Myocyte (in vitro differentiated cells): ENCODE measurements at regions not wholly inside any gene's neighbourhood (a gene's known extent, or its start where the extent isn't known, plus 50 kb on each side); places are given as distances from the start of the nearest gene placed in this dataset.

Experiments used
- DNase-seq: peaks from one replicate; pipeline ENCODE4 v3.0.0-alpha.2; 2012; ENCODE audit warnings: low read depth

GRCh38 chr3:184659797-184660301 lies 52.0 kb downstream of the MAGEF1 start:
- DNase-seq = peak; percentile 100

DNA sequence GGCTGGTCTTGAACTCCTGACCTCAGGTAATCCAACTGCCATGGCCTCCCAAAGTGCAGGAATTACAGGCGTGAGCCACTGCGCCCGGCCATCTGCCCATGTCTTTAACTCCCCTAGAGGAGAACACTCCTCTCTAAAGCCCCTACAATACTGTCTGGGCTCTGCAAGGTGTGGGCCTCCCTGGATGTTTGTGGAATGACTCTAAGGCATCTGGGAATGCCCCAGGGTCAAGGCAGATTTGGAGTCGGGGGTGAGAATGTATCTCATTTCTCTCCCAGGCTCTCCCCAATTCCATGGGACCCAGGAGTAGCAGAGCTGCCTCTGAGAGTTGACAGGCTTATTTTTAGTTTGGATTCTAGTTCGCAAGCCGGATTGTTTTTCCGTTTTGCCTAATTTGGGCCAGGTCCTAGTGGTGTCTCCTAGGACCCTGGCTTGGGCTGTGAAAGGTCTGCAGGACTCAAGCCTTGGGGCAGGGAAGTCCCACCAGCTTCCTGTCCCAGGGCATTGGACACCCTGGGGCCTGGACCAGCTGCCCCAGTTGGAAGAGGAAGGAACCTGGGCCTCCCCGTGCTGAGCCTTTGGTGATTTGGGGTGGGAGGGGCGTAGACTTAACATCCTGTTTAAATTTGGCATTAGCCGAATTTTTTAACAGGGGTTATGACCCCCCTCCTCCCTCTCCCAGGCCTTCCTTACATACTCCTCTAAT lies 53.5 kb downstream of the MAGEF1 start:
- DNase-seq = peak; percentile 78

DNA sequence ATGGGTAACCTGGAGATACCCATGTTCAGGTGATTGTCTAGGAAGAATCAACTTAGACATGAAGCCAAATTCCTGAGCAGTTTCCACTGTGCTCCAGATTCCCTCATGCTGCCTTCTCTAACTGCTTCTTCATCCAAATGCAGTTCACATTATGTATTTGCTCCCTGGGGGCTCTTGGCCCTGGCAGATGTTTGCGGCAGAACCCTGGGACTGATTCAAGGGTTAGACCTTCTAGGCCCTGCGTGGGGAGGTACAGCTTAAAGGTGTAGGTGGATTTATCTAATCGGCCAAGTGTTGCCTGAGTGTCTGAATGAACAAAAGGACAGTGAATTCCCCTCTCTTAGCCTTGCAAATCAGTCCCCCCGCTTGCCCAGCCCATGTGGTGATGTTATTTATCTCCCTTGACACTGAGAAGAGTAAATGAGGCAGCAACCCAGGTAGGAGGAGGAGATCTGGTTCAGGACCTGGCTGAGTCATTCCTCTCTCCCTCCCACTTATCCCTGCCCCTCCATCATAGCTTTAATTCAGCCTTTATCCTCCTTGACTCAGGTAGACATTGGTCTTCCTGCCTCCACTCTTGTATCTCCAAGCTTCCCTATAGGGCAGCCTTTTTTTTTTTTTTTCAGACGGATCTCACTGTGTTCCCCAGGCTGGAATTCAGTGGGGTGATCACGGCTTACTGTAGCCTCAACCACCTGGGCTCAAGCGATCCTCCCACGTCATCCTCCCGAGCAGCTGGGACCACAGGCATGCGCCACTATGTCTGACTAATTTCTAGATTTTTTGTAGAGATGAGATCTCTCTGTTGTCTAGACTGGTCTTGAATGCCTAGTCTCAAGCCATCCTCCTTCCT lies 54.8 kb downstream of the MAGEF1 start:
- peak; percentile 96 for DNase-seq

GRCh38 chr3:184656458-184656828 lies 55.4 kb downstream of the MAGEF1 start:
- DNase-seq = peak; percentile 54

DNA sequence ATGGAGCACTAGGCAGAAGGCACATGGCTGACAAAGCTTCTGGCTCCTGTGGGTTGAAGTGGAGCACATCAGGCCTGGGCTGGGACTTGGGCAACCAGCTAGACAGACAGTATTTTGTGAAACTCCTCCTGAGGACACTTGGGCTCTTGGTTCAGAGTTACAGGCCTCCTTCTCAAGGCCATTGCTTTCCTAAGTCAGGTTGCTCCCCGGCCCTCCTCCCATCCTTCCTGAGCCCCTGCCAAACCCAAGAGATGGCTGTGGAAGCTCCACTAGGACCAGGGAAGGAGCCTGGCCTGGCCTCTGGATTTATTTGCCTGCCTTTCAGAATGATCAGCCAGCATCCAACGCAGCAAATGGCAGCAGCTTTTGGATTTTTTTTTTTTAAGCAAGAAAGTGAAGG lies 56.3 kb downstream of the MAGEF1 start:
- no peak for DNase-seq

GRCh38 chr3:184654375-184654774 lies 57.5 kb downstream of the MAGEF1 start:
- DNase-seq = no peak

GRCh38 chr3:184652465-184652864 lies 59.4 kb downstream of the MAGEF1 start:
- DNase-seq = no peak

GRCh38 chr3:184651904-184652303 lies 60.0 kb downstream of the MAGEF1 start:
- DNase-seq = peak; percentile 41

- no peak for DNase-seq
These were observed 63.2 kb downstream of the MAGEF1 start for GRCh38 chr3:184648636-184649035.

GRCh38 chr3:184647405-184647936 lies 64.4 kb downstream of the MAGEF1 start:
- DNase-seq = no peak

DNA sequence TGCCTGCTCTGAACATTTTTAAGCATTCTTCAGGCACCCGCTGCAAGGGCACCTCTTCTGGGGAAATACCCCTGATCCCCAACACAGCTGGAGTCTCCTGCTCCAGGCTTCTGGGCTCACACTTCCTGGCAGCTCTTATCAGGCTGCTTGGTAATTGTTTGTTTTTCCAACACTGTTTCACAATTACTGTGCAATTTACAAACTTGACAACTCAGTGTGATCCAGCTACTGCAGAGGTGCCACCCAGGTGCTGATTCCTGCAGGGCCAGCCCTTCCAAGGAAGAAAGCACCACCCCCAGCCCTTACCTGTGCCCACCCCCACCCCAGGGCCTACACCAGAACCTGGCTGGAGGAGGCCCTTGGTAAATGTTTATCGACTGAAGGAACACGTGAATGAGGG lies 66.5 kb downstream of the MAGEF1 start:
- no peak for DNase-seq

- DNase-seq = no peak
These were observed 68.4 kb downstream of the MAGEF1 start for GRCh38 chr3:184643442-184643841.

DNA sequence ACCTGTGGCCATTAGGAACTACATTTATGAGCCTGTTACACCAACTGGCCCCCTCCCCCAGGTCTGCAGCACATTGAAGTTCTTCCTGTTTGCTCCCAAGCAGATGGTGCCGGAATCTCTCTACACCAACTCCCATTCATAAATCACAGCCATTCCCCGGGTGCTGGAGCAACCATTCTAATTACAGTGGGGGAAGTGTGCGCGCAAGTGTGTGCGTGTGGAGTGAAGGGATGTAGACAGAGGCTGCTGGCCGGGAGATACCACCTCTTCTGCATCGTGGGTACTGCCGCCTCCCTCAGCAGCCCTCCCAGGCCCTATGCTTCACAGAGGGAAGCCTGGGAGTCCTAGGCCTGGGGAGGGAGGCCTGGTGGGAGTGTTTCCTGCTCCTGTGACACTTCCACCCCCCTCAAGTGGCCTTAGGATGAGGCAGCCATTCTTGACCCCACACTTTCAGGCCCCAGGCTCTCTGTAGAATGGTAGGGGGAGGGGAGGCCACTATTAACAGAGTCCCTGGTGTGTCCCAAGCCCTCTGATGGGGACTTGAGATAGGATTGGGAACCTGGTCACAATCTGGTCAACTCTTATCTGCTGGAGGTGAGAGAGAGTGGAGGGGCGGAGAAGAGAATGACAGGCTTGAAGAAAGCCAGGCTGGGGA lies 69.1 kb downstream of the MAGEF1 start:
- DNase-seq = no peak

GRCh38 chr3:184641430-184641829 lies 70.4 kb downstream of the MAGEF1 start:
- DNase-seq = no peak

- DNase-seq = no peak
These were observed 72.5 kb downstream of the MAGEF1 start for GRCh38 chr3:184639351-184639750.

DNA sequence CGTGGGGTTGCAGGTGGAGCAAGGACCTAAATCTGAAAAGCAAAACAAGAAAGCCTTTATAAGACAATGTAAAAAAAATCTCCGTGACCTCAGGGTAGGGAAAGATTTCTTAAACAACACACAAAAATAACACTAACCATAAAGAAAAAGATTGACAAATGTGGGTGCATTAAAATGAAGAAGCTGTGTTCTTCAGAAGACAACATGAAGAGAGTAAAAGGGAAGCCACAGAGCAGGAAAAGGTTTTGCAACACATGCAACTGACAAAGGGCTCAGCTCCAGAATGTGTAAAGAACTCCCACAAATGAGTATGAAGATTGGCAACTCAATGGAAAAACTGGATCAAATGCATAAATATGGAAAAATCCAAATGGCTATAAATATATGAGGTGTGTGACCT lies 74.2 kb downstream of the MAGEF1 start:
- DNase-seq = no peak

GRCh38 chr3:184636741-184637316 lies 75.0 kb downstream of the MAGEF1 start:
- DNase-seq = peak; percentile 93

- no peak for DNase-seq
These were observed 74.2 kb downstream of the EPHB3 start for GRCh38 chr3:184635774-184636173.

DNA sequence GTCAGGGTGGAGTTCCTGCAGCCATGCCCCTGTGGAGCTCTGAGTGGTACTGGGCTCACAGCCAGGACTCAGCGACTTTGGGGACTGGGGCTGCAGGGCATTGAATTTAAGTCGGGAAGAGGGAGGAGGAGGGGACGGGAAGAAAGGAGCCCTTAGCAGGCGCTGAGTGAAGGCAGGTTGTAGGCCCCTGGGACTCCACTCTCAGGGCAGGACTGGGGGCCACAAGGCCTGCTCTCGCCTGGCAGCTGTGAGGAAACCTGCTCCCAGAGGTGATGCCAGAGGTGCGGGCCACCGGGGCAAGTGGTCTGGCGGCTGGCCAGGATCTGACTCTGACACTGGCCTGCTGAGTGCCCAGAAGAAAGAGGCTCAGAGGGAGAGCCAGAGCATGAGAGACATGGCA lies 73.5 kb downstream of the EPHB3 start:
- DNase-seq = no peak

DNA sequence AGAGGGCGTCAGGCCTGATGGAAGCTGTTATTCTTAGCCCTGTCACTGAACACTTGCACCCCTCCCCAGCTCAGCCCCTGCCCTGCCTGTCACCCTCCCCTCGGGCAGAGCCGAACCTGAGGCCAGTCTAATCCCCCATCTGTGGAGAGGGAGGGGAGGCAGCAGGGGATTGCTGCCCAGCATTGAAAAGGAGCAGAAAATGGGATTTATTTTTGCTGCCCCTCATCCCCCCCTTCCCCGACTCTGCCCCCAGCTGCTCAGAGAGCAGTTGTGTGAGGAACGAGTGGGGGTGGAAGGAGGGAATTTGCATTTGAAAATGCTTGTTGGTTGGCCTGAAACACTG lies 71.6 kb downstream of the EPHB3 start:
- no peak for DNase-seq

- DNase-seq = peak; percentile 40
These were observed 71.1 kb downstream of the EPHB3 start for GRCh38 chr3:184632551-184633236.
